ENCODE measurements at regions not wholly inside any gene's neighbourhood (a gene's known extent, or its start where the extent isn't known, plus 50 kb on each side); places are given as distances from the start of the nearest gene placed in this dataset.
"Not testable (repeated sequence)": the region's sequence is repeated elsewhere in the genome, so short reads cannot be mapped to it uniquely, and the experiment has no call there.

GRCh38 chr6:44722736-44723135, 335.2 kb downstream of the CDC5L start:
- no peak for DNase-seq

- DNase-seq: no peak
Observed at GRCh38 chr6:44723439-44724197, 336.1 kb downstream of the CDC5L start.

GRCh38 chr6:44725070-44725469, 337.6 kb downstream of the CDC5L start:
- DNase-seq: no peak

- DNase-seq: no peak
Observed at GRCh38 chr6:44727651-44728630, 340.4 kb downstream of the CDC5L start.

GRCh38 chr6:44730771-44731391, 343.4 kb downstream of the CDC5L start:
- DNase-seq: no peak

GRCh38 chr6:44731485-44732095, 344.1 kb downstream of the CDC5L start:
- no peak for DNase-seq

- no peak for DNase-seq
Observed at GRCh38 chr6:44732243-44732642, 344.7 kb downstream of the CDC5L start.

- DNase-seq: no peak
Observed at GRCh38 chr6:44733126-44733525, 345.6 kb downstream of the CDC5L start.

- no peak for DNase-seq
Observed at GRCh38 chr6:44733868-44734267, 346.4 kb downstream of the CDC5L start.

GRCh38 chr6:44734886-44735629, 347.6 kb downstream of the CDC5L start:
- DNase-seq: no peak

- DNase-seq: no peak
Observed at GRCh38 chr6:44735630-44735963, 348.1 kb downstream of the CDC5L start.

- DNase-seq: no peak
Observed at GRCh38 chr6:44737341-44737740, 349.8 kb downstream of the CDC5L start.

- DNase-seq: no peak
Observed at GRCh38 chr6:44737829-44738528, 350.5 kb downstream of the CDC5L start.

- no peak for DNase-seq
Observed at GRCh38 chr6:44738601-44739146, 351.2 kb downstream of the CDC5L start.

GRCh38 chr6:44739181-44739580, 351.7 kb downstream of the CDC5L start:
- no peak for DNase-seq

GRCh38 chr6:44740566-44741120, 353.1 kb downstream of the CDC5L start:
- DNase-seq: no peak

- no peak for DNase-seq
Observed at GRCh38 chr6:44742201-44742600, 354.7 kb downstream of the CDC5L start.

- DNase-seq: no peak
Observed at GRCh38 chr6:44742828-44743372, 355.4 kb downstream of the CDC5L start.

GRCh38 chr6:44760116-44760515, 372.6 kb downstream of the CDC5L start:
- not testable (repeated sequence) for DNase-seq

- no peak for DNase-seq
Observed at GRCh38 chr6:44761046-44761445, 373.5 kb downstream of the CDC5L start.

- DNase-seq: no peak
Observed at GRCh38 chr6:44762496-44762895, 375.0 kb downstream of the CDC5L start.

All from stimulated activated CD4-positive, alpha-beta T cell treated with anti-CD3 and anti-CD28 coated beads, Interleukin-4, amount 100 ng/mL, for 4 hours (primary cell).